ENCODE measurements at regions not wholly inside any gene's neighbourhood (a gene's known extent, or its start where the extent isn't known, plus 50 kb on each side); places are given as distances from the start of the nearest gene placed in this dataset.

- Histone ChIP-seq H3K27me3 (no peaks in the 10 kb centered on the region), H3K4me3 (no peak overlapping the region), H3K9me3 (no peaks in the 10 kb centered on the region), H3K27ac (no peak overlapping the region), H3K36me3 (no peaks in the 10 kb centered on the region), H3K4me1 (no peaks in the 10 kb centered on the region)
- ATAC-seq (ENCODE audit: low FRiP score in 2 of 2) = no peak
- no peak for DNase-seq
- TF ChIP-seq CTCF (IDR thresholded peaks at IDR 0.05) (no peak), POLR2AphosphoS5 (IDR thresholded peaks at IDR 0.05) (no peak), EP300 (IDR thresholded peaks at IDR 0.05) (no peak), POLR2A (IDR thresholded peaks at IDR 0.05) (no peak)
- 57 to 64% methylated on average over 1 of the region's 1 CpG for WGBS, 2 donors
Observed at GRCh38 chr5:156031181-156031580, 295.8 kb upstream of the SGCD start.

GRCh38 chr5:156036640-156037039 lies 290.3 kb upstream of the SGCD start:
- DNase-seq = no peak
- Histone ChIP-seq H3K9me3 (no peaks in the 10 kb centered on the region), H3K4me3 (no peak overlapping the region), H3K27ac (no peak overlapping the region), H3K4me1 (no peaks in the 10 kb centered on the region), H3K36me3 (no peaks in the 10 kb centered on the region), H3K27me3 (no peaks in the 10 kb centered on the region)
- ATAC-seq (ENCODE audit: low FRiP score in 2 of 2) = no peak
- TF ChIP-seq EP300 (IDR thresholded peaks at IDR 0.05) (no peak), CTCF (IDR thresholded peaks at IDR 0.05) (no peak), POLR2A (IDR thresholded peaks at IDR 0.05) (no peak), POLR2AphosphoS5 (IDR thresholded peaks at IDR 0.05) (no peak)

- no peaks in the 10 kb centered on the region for H3K9me3 ChIP-seq
- WGBS, 2 donors = 71 to 75% methylated on average over 2 of the region's 2 CpGs
Observed at GRCh38 chr5:156037151-156037909, 289.6 kb upstream of the SGCD start.

GRCh38 chr5:156042726-156043125 lies 284.2 kb upstream of the SGCD start:
- Histone ChIP-seq H3K4me1 (no peaks in the 10 kb centered on the region), H3K27ac (no peak overlapping the region), H3K36me3 (no peaks in the 10 kb centered on the region), H3K9me3 (peaks cover 0 to 5% (median 0%) of the 10 kb centered on the region in 4 donors), H3K4me3 (no peak overlapping the region), H3K27me3 (no peaks in the 10 kb centered on the region)
- ATAC-seq (ENCODE audit: low FRiP score in 2 of 2) (no peak), DNase-seq (no peak)
- 86 to 91% methylated on average over 1 of the region's 1 CpG for WGBS, 2 donors
- TF ChIP-seq POLR2AphosphoS5 (IDR thresholded peaks at IDR 0.05) = no peak
- TF ChIP-seq EP300 (IDR thresholded peaks at IDR 0.05) = no peak
- TF ChIP-seq POLR2A (IDR thresholded peaks at IDR 0.05) = no peak
- no peak for TF ChIP-seq CTCF (IDR thresholded peaks at IDR 0.05)

More at GRCh38 chr5:156037151-156037909, 289.6 kb upstream of the SGCD start:
- no peak for ATAC-seq (ENCODE audit: low FRiP score in 2 of 2)
- Histone ChIP-seq H3K27me3 (no peaks in the 10 kb centered on the region), H3K4me3 (no peak overlapping the region), H3K36me3 (no peaks in the 10 kb centered on the region), H3K4me1 (no peaks in the 10 kb centered on the region), H3K27ac (no peak overlapping the region)
- TF ChIP-seq EP300 (IDR thresholded peaks at IDR 0.05) (no peak), POLR2AphosphoS5 (IDR thresholded peaks at IDR 0.05) (no peak), CTCF (IDR thresholded peaks at IDR 0.05) (no peak), POLR2A (IDR thresholded peaks at IDR 0.05) (no peak)
- DNase-seq = no peak

- DNase-seq (no peak), ATAC-seq (ENCODE audit: low FRiP score in 2 of 2) (no peak)
- H3K9me3 ChIP-seq = peaks cover 0 to 5% (median 0%) of the 10 kb centered on the region in 4 donors
- no peaks in the 10 kb centered on the region for H3K36me3 ChIP-seq
- no peaks in the 10 kb centered on the region for H3K4me1 ChIP-seq
- no peak for TF ChIP-seq EP300 (IDR thresholded peaks at IDR 0.05)
- TF ChIP-seq CTCF (IDR thresholded peaks at IDR 0.05) = no peak
- no peak for TF ChIP-seq POLR2A (IDR thresholded peaks at IDR 0.05)
- no peak for TF ChIP-seq POLR2AphosphoS5 (IDR thresholded peaks at IDR 0.05)
- no peak overlapping the region for H3K27ac ChIP-seq
- no peaks in the 10 kb centered on the region for H3K27me3 ChIP-seq
- H3K4me3 ChIP-seq = no peak overlapping the region
Observed at GRCh38 chr5:156043351-156043750, 283.6 kb upstream of the SGCD start.
